HepG2 (cell line): ENCODE measurements at regions not wholly inside any gene's neighbourhood (a gene's known extent, or its start where the extent isn't known, plus 50 kb on each side); places are given as distances from the start of the nearest gene placed in this dataset.

Experiments
- ATAC-seq: fragments of 200-7000 bp; cut with Tn5 transposase; 3 replicates; pipeline ENCODE4 v1.9.1; 2020; ENCODE audit warnings: mild to moderate bottlenecking, moderate library complexity
- BruUV-seq: library from RNA; stranded (reverse); fragments of 400-500 nt; replicated peaks from 2 replicates; lab custom pipeline; 2021; lab: Mats Ljungman, UMichigan
- CTCF ChIA-PET: fragments of 300-600 bp; formaldehyde crosslinking; extraction: SDS; loops from one replicate; lab custom pipeline; 2021; ENCODE audit warnings: low total read pairs, inconsistent platforms, low intra/inter-chr PET ratio; lab: Yijun Ruan, JAX
- POLR2A ChIA-PET: fragments of 350-600 bp; sonication (Branson Sonifier 250); formaldehyde crosslinking; loops from one replicate; lab custom pipeline; 2020; ENCODE audit warnings: antibody characterized with exemption, inconsistent platforms; lab: Yijun Ruan, JAX
- DNase-seq: peaks from one replicate; pipeline ENCODE4 v3.0.0-alpha.2; 2015; ENCODE audit warnings: low spot score
- FAIRE-seq: peaks from 3 replicates; lab custom pipeline; 2011; peaks lifted over from hg19 to GRCh38; lab: Jason Lieb, UNC
- H2AFZ ChIP-seq: one replicate; pipeline ENCODE4 v1.6.1; 2011; ENCODE audit warnings: low read length, inconsistent platforms
- H3K27ac ChIP-seq: fragments of 300-600 bp; 3 replicates; pipeline ENCODE4 v1.8.0; 2011; ENCODE audit warnings: mixed run types, mild to moderate bottlenecking, mixed read lengths, low read length, inconsistent platforms; ENCODE audit not compliant: insufficient read depth; ENCODE audit errors: extremely low read length
- H3K27me3 ChIP-seq, 2 experiments: fragments of 200-600 bp in 1 of 2; 2 replicates in 1 of 2; 3 replicates in 1 of 2; pipeline versions ENCODE4 v1.6.0 to v1.8.0; 2011; ENCODE audit warnings: low read length in 2 of 2, mild to moderate bottlenecking in 2 of 2, moderate library complexity in 2 of 2, inconsistent platforms in 1 of 2; ENCODE audit not compliant: insufficient read depth in 2 of 2, control insufficient read depth in 1 of 2
- H3K36me3 ChIP-seq, 2 experiments: fragments of 200-600 bp in 1 of 2; replicated peaks in 1 of 2; 2 replicates in 1 of 2; 3 replicates in 1 of 2; pipeline versions ENCODE4 v1.5.1 to v1.8.0; 2011; ENCODE audit warnings: low read length in 2 of 2, inconsistent platforms in 1 of 2; ENCODE audit not compliant: insufficient read depth in 2 of 2, control insufficient read depth in 1 of 2
- H3K4me1 ChIP-seq: 2 replicates; pipeline ENCODE4 v1.5.1; 2012; ENCODE audit warnings: low read length, inconsistent platforms; ENCODE audit not compliant: insufficient read depth
- H3K4me2 ChIP-seq: 2 replicates; pipeline ENCODE4 v1.6.0; 2011; ENCODE audit warnings: low read depth, low read length, inconsistent platforms
- H3K4me3 ChIP-seq, 3 experiments: fragments of 200-600 bp in 1 of 3; sonication (generic), shearing (Covaris generic) in 1 of 3; replicated peaks in 1 of 3; 2 replicates each; pipeline ENCODE4 v1.5.1; 2011 to 2016; ENCODE audit warnings: low read length in 3 of 3, inconsistent platforms in 2 of 3, low read depth in 2 of 3, mild to moderate bottlenecking in 2 of 3, control low read depth in 1 of 3, mixed read lengths in 1 of 3; ENCODE audit not compliant: insufficient read depth in 1 of 3
- H3K79me2 ChIP-seq: one replicate; pipeline ENCODE4 v1.6.1; 2011; ENCODE audit warnings: low read length, inconsistent platforms; ENCODE audit not compliant: insufficient read depth
- H3K9ac ChIP-seq: 2 replicates; pipeline ENCODE4 v1.6.0; 2011; ENCODE audit warnings: mild to moderate bottlenecking, low read depth, low read length, inconsistent platforms; ENCODE audit not compliant: insufficient read depth
- H3K9me3 ChIP-seq: 2 replicates; pipeline ENCODE4 v1.5.1; 2012; ENCODE audit warnings: mild to moderate bottlenecking, low read length
- H4K20me1 ChIP-seq: 2 replicates; pipeline ENCODE4 v1.6.0; 2011; ENCODE audit warnings: inconsistent platforms, mild to moderate bottlenecking, low read length, moderate library complexity; ENCODE audit not compliant: insufficient read depth
- CENPX ChIP-seq: sonication (generic); formaldehyde crosslinking; IDR thresholded peaks from 2 replicates; pipeline ENCODE4 v1.9.0; 2021; ENCODE audit warnings: mild to moderate bottlenecking, missing genetic modification reagents, moderate library complexity
- CSRNP2 ChIP-seq: sonication (generic); formaldehyde crosslinking; conservative IDR thresholded peaks from 2 replicates; pipeline ENCODE4 v1.8.0; 2022; ENCODE audit warnings: low read depth, missing genetic modification reagents
- GFI1 ChIP-seq: sonication (generic); formaldehyde crosslinking; IDR thresholded peaks from 2 replicates; pipeline ENCODE4 v1.5.0; 2020; ENCODE audit warnings: missing genetic modification reagents, mild to moderate bottlenecking, borderline replicate concordance
- HINFP ChIP-seq: sonication (generic); formaldehyde crosslinking; IDR thresholded peaks from 2 replicates; pipeline ENCODE4 v1.4.0; 2020; ENCODE audit warnings: low read depth, mild to moderate bottlenecking, missing genetic modification reagents
- LBX2 ChIP-seq: sonication (generic); formaldehyde crosslinking; IDR thresholded peaks from 2 replicates; pipeline ENCODE4 v1.5.0; 2020; ENCODE audit warnings: missing genetic modification reagents, mild to moderate bottlenecking, borderline replicate concordance
- MAZ ChIP-seq, 2 experiments: sonication (generic) in 1 of 2; formaldehyde crosslinking in 1 of 2; IDR thresholded peaks; 2 replicates each; pipeline versions ENCODE4 v1.5.0 to v1.6.1; 2012 to 2020; ENCODE audit warnings: low read depth in 2 of 2, mild to moderate bottlenecking in 2 of 2, borderline replicate concordance in 1 of 2, improper control_type of control experiment in 1 of 2, low read length in 1 of 2, missing genetic modification reagents in 1 of 2, moderate library complexity in 1 of 2
- MTA1 ChIP-seq: sonication (generic); formaldehyde crosslinking; IDR thresholded peaks from 2 replicates; pipeline ENCODE4 v1.4.0; 2020; ENCODE audit warnings: missing genetic modification reagents, mild to moderate bottlenecking, borderline replicate concordance
- MTA3 ChIP-seq: sonication (generic); formaldehyde crosslinking; IDR thresholded peaks from 2 replicates; pipeline ENCODE4 v1.4.0; 2020; ENCODE audit warnings: missing genetic modification reagents
- NCOA2 ChIP-seq: sonication (generic); formaldehyde crosslinking; IDR thresholded peaks from 2 replicates; pipeline ENCODE4 v1.8.0; 2022; ENCODE audit warnings: inconsistent platforms
- ZNF414 ChIP-seq: sonication (generic); formaldehyde crosslinking; IDR thresholded peaks from 2 replicates; pipeline ENCODE4 v1.5.0; 2020; ENCODE audit warnings: missing genetic modification reagents
- ZNF431 ChIP-seq: sonication (generic); formaldehyde crosslinking; IDR thresholded peaks from 2 replicates; pipeline ENCODE4 v1.9.0; 2022; ENCODE audit warnings: missing genetic modification reagents, low read depth, mild to moderate bottlenecking, borderline replicate concordance
- ZSCAN20 ChIP-seq: sonication (generic); formaldehyde crosslinking; IDR thresholded peaks from 2 replicates; pipeline ENCODE4 v1.4.0; 2020; ENCODE audit warnings: missing genetic modification reagents, mild to moderate bottlenecking, borderline replicate concordance
- WGBS: methylation state at CpG from one replicate; pipeline ENCODE4 v1.1.6; 2017; ENCODE audit warnings: low lambda C conversion rate; 5-methylcytosine and 5-hydroxymethylcytosine counted together
- in situ Hi-C: cut with HindIII; loops from 2 replicates; pipeline ENCODE4 v1.10.0; 2017; ENCODE audit warnings: low pct_unique_long_range_greater_than_20kb; ENCODE audit not compliant: extremely low pct_ligation_motif_present
- intact Hi-C: fragments of 100-400 bp; cut with micrococcal nuclease; formaldehyde crosslinking; loops from one replicate; pipeline ENCODE4 v1.10.0; 2022; ENCODE audit not compliant: unreplicated experiment
- TF ChIP-seq, protein P1 (sequence below): sonication (generic); formaldehyde crosslinking; IDR thresholded peaks from 2 replicates; pipeline ENCODE4 v1.4.0; 2020; ENCODE audit warnings: mild to moderate bottlenecking, missing genetic modification reagents
- TF ChIP-seq, protein P2 (sequence below): sonication (generic); formaldehyde crosslinking; IDR thresholded peaks from 2 replicates; pipeline ENCODE4 v1.4.0; 2020; ENCODE audit warnings: missing genetic modification reagents, borderline replicate concordance

GRCh38 chr12:42794806-42795205, 205.3 kb upstream of the PRICKLE1 start (continued):
- TF ChIP-seq NCOA2 (CRISPR knock-in tag): no peak
- no peak for TF ChIP-seq MTA1 (CRISPR knock-in tag)
- no peak for TF ChIP-seq ZSCAN20 (CRISPR knock-in tag)
- TF ChIP-seq ZNF431: no peak

- intact Hi-C loops: no loop called here
- no peak for ATAC-seq
- TF ChIP-seq GFI1 (no peak), CENPX (no peak), MTA3 (CRISPR knock-in tag) (no peak), CSRNP2 (CRISPR knock-in tag) (no peak), HINFP (CRISPR knock-in tag) (no peak), MAZ (IDR thresholded peaks at IDR 0.05; ENCODE audit: borderline replicate concordance, low read depth, low read length) (no peak), MAZ (CRISPR knock-in tag; IDR thresholded peaks at IDR 0.05; ENCODE audit: low read depth) (no peak), ZNF414 (CRISPR knock-in tag) (no peak), LBX2 (CRISPR knock-in tag) (no peak)
- TF ChIP-seq, protein P1, sequence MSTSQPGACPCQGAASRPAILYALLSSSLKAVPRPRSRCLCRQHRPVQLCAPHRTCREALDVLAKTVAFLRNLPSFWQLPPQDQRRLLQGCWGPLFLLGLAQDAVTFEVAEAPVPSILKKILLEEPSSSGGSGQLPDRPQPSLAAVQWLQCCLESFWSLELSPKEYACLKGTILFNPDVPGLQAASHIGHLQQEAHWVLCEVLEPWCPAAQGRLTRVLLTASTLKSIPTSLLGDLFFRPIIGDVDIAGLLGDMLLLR: no peak
- TF ChIP-seq, protein P2, sequence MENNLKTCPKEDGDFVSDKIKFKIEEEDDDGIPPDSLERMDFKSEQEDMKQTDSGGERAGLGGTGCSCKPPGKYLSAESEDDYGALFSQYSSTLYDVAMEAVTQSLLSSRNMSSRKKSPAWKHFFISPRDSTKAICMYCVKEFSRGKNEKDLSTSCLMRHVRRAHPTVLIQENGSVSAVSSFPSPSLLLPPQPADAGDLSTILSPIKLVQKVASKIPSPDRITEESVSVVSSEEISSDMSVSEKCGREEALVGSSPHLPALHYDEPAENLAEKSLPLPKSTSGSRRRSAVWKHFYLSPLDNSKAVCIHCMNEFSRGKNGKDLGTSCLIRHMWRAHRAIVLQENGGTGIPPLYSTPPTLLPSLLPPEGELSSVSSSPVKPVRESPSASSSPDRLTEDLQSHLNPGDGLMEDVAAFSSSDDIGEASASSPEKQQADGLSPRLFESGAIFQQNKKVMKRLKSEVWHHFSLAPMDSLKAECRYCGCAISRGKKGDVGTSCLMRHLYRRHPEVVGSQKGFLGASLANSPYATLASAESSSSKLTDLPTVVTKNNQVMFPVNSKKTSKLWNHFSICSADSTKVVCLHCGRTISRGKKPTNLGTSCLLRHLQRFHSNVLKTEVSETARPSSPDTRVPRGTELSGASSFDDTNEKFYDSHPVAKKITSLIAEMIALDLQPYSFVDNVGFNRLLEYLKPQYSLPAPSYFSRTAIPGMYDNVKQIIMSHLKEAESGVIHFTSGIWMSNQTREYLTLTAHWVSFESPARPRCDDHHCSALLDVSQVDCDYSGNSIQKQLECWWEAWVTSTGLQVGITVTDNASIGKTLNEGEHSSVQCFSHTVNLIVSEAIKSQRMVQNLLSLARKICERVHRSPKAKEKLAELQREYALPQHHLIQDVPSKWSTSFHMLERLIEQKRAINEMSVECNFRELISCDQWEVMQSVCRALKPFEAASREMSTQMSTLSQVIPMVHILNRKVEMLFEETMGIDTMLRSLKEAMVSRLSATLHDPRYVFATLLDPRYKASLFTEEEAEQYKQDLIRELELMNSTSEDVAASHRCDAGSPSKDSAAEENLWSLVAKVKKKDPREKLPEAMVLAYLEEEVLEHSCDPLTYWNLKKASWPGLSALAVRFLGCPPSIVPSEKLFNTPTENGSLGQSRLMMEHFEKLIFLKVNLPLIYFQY (CRISPR knock-in tag): no peak
Observed at GRCh38 chr12:42793166-42793565, 203.6 kb upstream of the PRICKLE1 start.

More at GRCh38 chr12:42793166-42793565, 203.6 kb upstream of the PRICKLE1 start:
- H3K27me3 ChIP-seq: no peaks in the 10 kb centered on the region
- DNase-seq: no peak
- no peaks in the 10 kb centered on the region for H3K4me1 ChIP-seq
- CTCF ChIA-PET: no interaction called here
- POLR2A ChIA-PET: no interaction called here
- no peaks in the 10 kb centered on the region for H3K36me3 ChIP-seq
- in situ Hi-C loops: no loop called here
- H4K20me1 ChIP-seq: no peaks in the 10 kb centered on the region
- no peaks in the 10 kb centered on the region for H3K79me2 ChIP-seq
- FAIRE-seq: no peak
- BruUV-seq: no TSS peak
- H3K27ac ChIP-seq: no peak overlapping the region
- 0% methylated on average over 1 of the region's 1 CpG for WGBS
- no peaks in the 10 kb centered on the region for H3K9me3 ChIP-seq
- no peak overlapping the region for H2AFZ ChIP-seq
- no peak overlapping the region for H3K4me3 ChIP-seq
- H3K4me2 ChIP-seq: no peak overlapping the region
- no peak overlapping the region for H3K9ac ChIP-seq
